Hepatocyte (in vitro differentiated cells): ENCODE measurements at regions not wholly inside any gene's neighbourhood (a gene's known extent, or its start where the extent isn't known, plus 50 kb on each side); places are given as distances from the start of the nearest gene placed in this dataset.

ENCODE experiments used
- DNase-seq: peaks from one replicate; pipeline ENCODE4 v3.0.0-alpha.2; 2016; ENCODE audit warnings: low spot score
- H2AFZ ChIP-seq: fragments of 200-600 bp; sonication (generic); 2 replicates; pipeline ENCODE4 v1.6.0; 2016; ENCODE audit warnings: antibody characterized with exemption, mild to moderate bottlenecking
- H3K27ac ChIP-seq: fragments of 200-600 bp; sonication (generic); 2 replicates; pipeline ENCODE4 v1.5.1; 2016; ENCODE audit warnings: mild to moderate bottlenecking
- H3K27me3 ChIP-seq: fragments of 200-600 bp; sonication (generic); 2 replicates; pipeline ENCODE4 v1.6.1; 2016
- H3K36me3 ChIP-seq: fragments of 200-600 bp; sonication (generic); replicated peaks from 2 replicates; pipeline ENCODE4 v1.5.1; 2016; ENCODE audit warnings: low read depth; ENCODE audit not compliant: insufficient read depth
- H3K4me1 ChIP-seq: fragments of 200-600 bp; sonication (generic); 2 replicates; pipeline ENCODE4 v1.5.1; 2016; ENCODE audit warnings: mild to moderate bottlenecking, moderate library complexity; ENCODE audit not compliant: insufficient read depth
- H3K4me2 ChIP-seq: fragments of 200-600 bp; sonication (generic); 2 replicates; pipeline ENCODE4 v1.6.0; 2016
- H3K4me3 ChIP-seq: fragments of 200-600 bp; sonication (generic); 2 replicates; pipeline ENCODE4 v1.5.1; 2016; ENCODE audit warnings: mild to moderate bottlenecking
- H3K79me2 ChIP-seq: fragments of 200-600 bp; sonication (generic); 2 replicates; pipeline ENCODE4 v1.6.0; 2017; ENCODE audit warnings: mild to moderate bottlenecking
- H3K9me2 ChIP-seq: fragments of 200-600 bp; sonication (generic); replicated peaks from 2 replicates; pipeline ENCODE4 v1.6.0; 2017; ENCODE audit warnings: mild to moderate bottlenecking; ENCODE audit not compliant: insufficient read depth
- H3K9me3 ChIP-seq: fragments of 200-600 bp; sonication (generic); 2 replicates; pipeline ENCODE4 v1.5.1; 2016; ENCODE audit warnings: low read depth, mild to moderate bottlenecking
- H4K20me1 ChIP-seq: fragments of 200-600 bp; sonication (generic); 2 replicates; pipeline ENCODE4 v1.6.0; 2016; ENCODE audit warnings: mild to moderate bottlenecking; ENCODE audit not compliant: insufficient read depth, poor library complexity, severe bottlenecking
- EZH2 ChIP-seq: fragments of 200-600 bp; sonication (generic); IDR thresholded peaks from 2 replicates; pipeline ENCODE4 v1.6.1; 2016; ENCODE audit warnings: antibody characterized with exemption, mild to moderate bottlenecking, borderline replicate concordance
- EZH2phosphoT487 ChIP-seq: fragments of 200-600 bp; sonication (generic); IDR thresholded peaks from one replicate; pipeline ENCODE4 v1.6.1; 2018; ENCODE audit warnings: antibody characterized with exemption, mild to moderate bottlenecking, low read depth, moderate library complexity; ENCODE audit not compliant: unreplicated experiment, severe bottlenecking
- WGBS: methylation state at CpG from one replicate; pipeline ENCODE4 v1.1.6; 2016; ENCODE audit warnings: low lambda C conversion rate; ENCODE audit errors: missing lambda C conversion rate; 5-methylcytosine and 5-hydroxymethylcytosine counted together
- TF ChIP-seq, protein P1 (sequence below): fragments of 200-600 bp; sonication (generic); IDR thresholded peaks from 2 replicates; pipeline ENCODE4 v1.5.1; 2016; ENCODE audit warnings: antibody characterized with exemption, mild to moderate bottlenecking; ENCODE audit not compliant: poor library complexity

DNA sequence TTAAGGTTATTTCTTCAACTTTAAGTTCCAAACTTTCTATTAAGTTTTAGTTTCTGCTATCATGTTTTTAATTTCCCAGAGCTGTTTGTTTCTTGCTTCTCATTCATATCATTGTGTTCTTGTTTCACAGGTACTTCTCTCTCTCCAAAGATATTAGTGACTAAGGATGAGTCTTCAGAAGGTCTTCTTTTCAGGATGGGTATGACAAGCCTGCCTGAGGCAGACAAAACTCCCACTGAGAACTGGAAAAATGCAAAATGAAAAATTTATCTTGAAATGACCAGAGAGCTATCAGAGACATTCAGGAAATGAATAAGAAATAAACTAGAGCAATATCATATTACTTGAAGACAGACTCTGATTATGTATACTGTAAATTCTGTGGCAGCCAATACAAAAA, 110.8 kb upstream of the EGFR start:
- Histone ChIP-seq H3K4me1 (no peaks in the 10 kb centered on the region), H4K20me1 (no peaks in the 10 kb centered on the region), H3K4me2 (no peak overlapping the region), H3K27me3 (no peaks in the 10 kb centered on the region), H3K36me3 (no peaks in the 10 kb centered on the region), H3K9me2 (no peaks in the 10 kb centered on the region), H3K4me3 (no peak overlapping the region), H3K79me2 (no peaks in the 10 kb centered on the region), H3K27ac (no peak overlapping the region), H2AFZ (no peak overlapping the region), H3K9me3 (no peaks in the 10 kb centered on the region)
- TF ChIP-seq, protein P1, sequence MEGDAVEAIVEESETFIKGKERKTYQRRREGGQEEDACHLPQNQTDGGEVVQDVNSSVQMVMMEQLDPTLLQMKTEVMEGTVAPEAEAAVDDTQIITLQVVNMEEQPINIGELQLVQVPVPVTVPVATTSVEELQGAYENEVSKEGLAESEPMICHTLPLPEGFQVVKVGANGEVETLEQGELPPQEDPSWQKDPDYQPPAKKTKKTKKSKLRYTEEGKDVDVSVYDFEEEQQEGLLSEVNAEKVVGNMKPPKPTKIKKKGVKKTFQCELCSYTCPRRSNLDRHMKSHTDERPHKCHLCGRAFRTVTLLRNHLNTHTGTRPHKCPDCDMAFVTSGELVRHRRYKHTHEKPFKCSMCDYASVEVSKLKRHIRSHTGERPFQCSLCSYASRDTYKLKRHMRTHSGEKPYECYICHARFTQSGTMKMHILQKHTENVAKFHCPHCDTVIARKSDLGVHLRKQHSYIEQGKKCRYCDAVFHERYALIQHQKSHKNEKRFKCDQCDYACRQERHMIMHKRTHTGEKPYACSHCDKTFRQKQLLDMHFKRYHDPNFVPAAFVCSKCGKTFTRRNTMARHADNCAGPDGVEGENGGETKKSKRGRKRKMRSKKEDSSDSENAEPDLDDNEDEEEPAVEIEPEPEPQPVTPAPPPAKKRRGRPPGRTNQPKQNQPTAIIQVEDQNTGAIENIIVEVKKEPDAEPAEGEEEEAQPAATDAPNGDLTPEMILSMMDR = no peak
- TF ChIP-seq EZH2 (no peak), EZH2phosphoT487 (no peak)
- DNase-seq = no peak

DNA sequence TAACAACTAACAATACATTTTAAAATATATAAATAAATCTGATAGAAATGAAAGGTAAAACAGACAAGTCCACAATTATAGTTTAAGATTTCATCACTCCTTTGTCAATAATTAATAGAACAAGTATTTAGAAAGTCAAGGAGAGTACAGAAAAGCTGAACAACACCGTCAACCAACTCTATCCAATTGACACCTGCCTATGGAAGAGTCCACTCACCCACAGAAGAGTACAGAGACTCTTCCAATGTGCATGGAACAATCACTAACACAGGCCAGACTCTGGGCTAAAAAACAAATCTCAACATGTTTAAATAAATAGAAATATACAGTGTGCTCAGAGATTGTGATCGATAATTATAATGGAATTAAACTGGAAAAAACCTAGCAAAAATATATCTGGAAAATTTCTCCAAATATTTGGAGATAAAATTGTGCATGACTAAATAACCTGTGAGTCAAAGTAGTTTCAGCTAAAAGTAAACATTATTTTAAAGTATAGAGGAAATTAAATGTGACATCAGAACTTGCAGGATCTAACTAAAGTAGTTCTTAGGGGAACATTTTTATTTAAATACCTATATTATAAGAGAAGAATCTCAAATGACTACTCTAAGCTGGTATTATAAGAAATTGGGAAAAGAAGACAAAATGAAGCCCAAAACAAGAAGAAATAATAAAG, 109.9 kb upstream of the EGFR start:
- Histone ChIP-seq H3K4me3 (no peak overlapping the region), H3K4me1 (no peaks in the 10 kb centered on the region), H3K36me3 (no peaks in the 10 kb centered on the region), H3K27ac (no peak overlapping the region), H4K20me1 (no peaks in the 10 kb centered on the region), H3K9me2 (peaks cover 4% of the 10 kb centered on the region), H3K79me2 (no peaks in the 10 kb centered on the region), H2AFZ (no peak overlapping the region), H3K9me3 (no peaks in the 10 kb centered on the region), H3K27me3 (no peaks in the 10 kb centered on the region), H3K4me2 (no peak overlapping the region)
- TF ChIP-seq, protein P1 = no peak
- TF ChIP-seq EZH2 (no peak), EZH2phosphoT487 (no peak)
- no peak for DNase-seq
- 77% methylated on average over 2 of the region's 2 CpGs for WGBS

DNA sequence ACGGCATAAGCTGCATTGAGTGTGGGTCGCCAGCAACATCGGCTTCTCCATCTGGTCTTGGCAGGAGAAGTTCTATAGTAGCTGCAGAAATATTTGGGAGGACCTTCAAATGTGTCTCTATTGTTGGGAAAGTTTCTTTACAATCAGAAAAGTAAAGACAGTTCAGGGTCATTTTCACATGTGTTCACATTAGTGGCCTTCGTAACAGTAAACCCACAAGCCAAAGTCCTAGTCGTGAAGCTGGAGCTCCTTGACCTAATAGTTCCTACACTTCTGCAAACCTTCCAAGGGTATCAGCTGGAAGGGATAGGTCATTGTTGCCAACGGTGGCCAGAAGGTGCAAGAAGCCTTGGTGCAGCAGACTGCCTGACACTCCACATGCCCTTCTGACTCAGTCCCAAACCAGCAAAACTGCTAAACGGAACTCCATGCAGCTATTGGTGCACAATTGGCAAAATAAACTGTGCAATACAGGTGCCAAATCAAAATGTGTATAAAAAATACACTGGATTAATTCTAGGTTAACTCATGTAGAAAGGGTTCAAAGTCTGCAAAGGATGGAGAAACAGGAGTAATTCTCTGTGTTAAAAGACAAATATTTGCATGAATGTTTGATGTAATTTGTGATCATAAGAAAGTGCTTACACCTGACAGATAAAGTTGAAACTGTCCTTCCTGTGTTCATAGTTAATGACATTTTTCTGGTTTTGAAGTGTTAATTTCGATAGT, 102.8 kb upstream of the EGFR start:
- Histone ChIP-seq H3K4me2 (no peak overlapping the region), H3K79me2 (no peaks in the 10 kb centered on the region), H4K20me1 (no peaks in the 10 kb centered on the region), H3K36me3 (no peaks in the 10 kb centered on the region), H3K9me2 (peaks cover 4% of the 10 kb centered on the region), H3K4me1 (no peaks in the 10 kb centered on the region), H3K27me3 (no peaks in the 10 kb centered on the region), H3K27ac (no peak overlapping the region), H3K9me3 (no peaks in the 10 kb centered on the region), H3K4me3 (no peak overlapping the region), H2AFZ (no peak overlapping the region)
- 81% methylated on average over 8 of the region's 8 CpGs for WGBS
- DNase-seq = no peak
- TF ChIP-seq, protein P1 = no peak
- TF ChIP-seq EZH2 = no peak
- TF ChIP-seq EZH2phosphoT487 = no peak
